ENCODE measurements at regions not wholly inside any gene's neighbourhood (a gene's known extent, or its start where the extent isn't known, plus 50 kb on each side); places are given as distances from the start of the nearest gene placed in this dataset.

GRCh38 chr3:106008766-106009165, 140.0 kb upstream of the CBLB start:
- FAIRE-seq (no peak), ATAC-seq (no peak), DNase-seq (no peak)
- intact Hi-C loops (cut with DNase I): no loop called here
- peaks cover 0 to 5% (median 0%) of the 10 kb centered on the region in 3 donors for H3K4me1 ChIP-seq
- H3K9me3 ChIP-seq: no peaks in the 10 kb centered on the region
- H3K36me3 ChIP-seq: no peaks in the 10 kb centered on the region
- no peak for TF ChIP-seq CTCF (IDR thresholded peaks at IDR 0.05)
- H3K27ac ChIP-seq: no peak overlapping the region
- no peaks in the 10 kb centered on the region for H3K27me3 ChIP-seq
- no peak overlapping the region for H3K4me3 ChIP-seq
- 70 to 75% methylated on average over 1 of the region's 1 CpG for WGBS, 2 donors

- ATAC-seq (no peak), DNase-seq (no peak), FAIRE-seq (no peak)
- WGBS, 2 donors: 46 to 62% methylated on average over 3 of the region's 3 CpGs
- no peaks in the 10 kb centered on the region for H3K36me3 ChIP-seq
- H3K27ac ChIP-seq: no peak overlapping the region
- H3K27me3 ChIP-seq: no peaks in the 10 kb centered on the region
- H3K9me3 ChIP-seq: no peaks in the 10 kb centered on the region
- TF ChIP-seq CTCF (IDR thresholded peaks at IDR 0.05): no peak
- H3K4me3 ChIP-seq: no peak overlapping the region
- intact Hi-C loops (cut with DNase I): no loop called here
- no peaks in the 10 kb centered on the region for H3K4me1 ChIP-seq
These were observed 142.0 kb upstream of the CBLB start for GRCh38 chr3:106010829-106011228.

GRCh38 chr3:106013971-106014370, 145.2 kb upstream of the CBLB start:
- ATAC-seq (peak in 2 of 4 donors; percentile 30 to 72), DNase-seq (no peak), FAIRE-seq (no peak)
- intact Hi-C loops (cut with DNase I): no loop called here
- Histone ChIP-seq H3K27ac (no peak overlapping the region), H3K36me3 (no peaks in the 10 kb centered on the region), H3K9me3 (no peaks in the 10 kb centered on the region), H3K4me1 (no peaks in the 10 kb centered on the region), H3K27me3 (no peaks in the 10 kb centered on the region), H3K4me3 (no peak overlapping the region)
- no peak for TF ChIP-seq CTCF (IDR thresholded peaks at IDR 0.05)
- 75% methylated on average over 2 of the region's 2 CpGs for WGBS, 2 donors

- ATAC-seq (no peak), DNase-seq (no peak), FAIRE-seq (no peak)
- no peaks in the 10 kb centered on the region for H3K4me1 ChIP-seq
- H3K27me3 ChIP-seq: no peaks in the 10 kb centered on the region
- no peak overlapping the region for H3K4me3 ChIP-seq
- no peaks in the 10 kb centered on the region for H3K9me3 ChIP-seq
- intact Hi-C loops (cut with DNase I): no loop called here
- no peak overlapping the region for H3K27ac ChIP-seq
- WGBS, 2 donors: 47 to 49% methylated on average over 1 of the region's 1 CpG
- no peaks in the 10 kb centered on the region for H3K36me3 ChIP-seq
- TF ChIP-seq CTCF (IDR thresholded peaks at IDR 0.05): no peak
These were observed 145.7 kb upstream of the CBLB start for GRCh38 chr3:106014518-106014917.

- H3K9me3 ChIP-seq: no peaks in the 10 kb centered on the region
- WGBS, 2 donors: 67 to 73% methylated on average over 3 of the region's 3 CpGs
- no peak for TF ChIP-seq CTCF (IDR thresholded peaks at IDR 0.05)
- FAIRE-seq (no peak), ATAC-seq (no peak), DNase-seq (no peak)
- no peak overlapping the region for H3K4me3 ChIP-seq
- no peaks in the 10 kb centered on the region for H3K36me3 ChIP-seq
- no peaks in the 10 kb centered on the region for H3K4me1 ChIP-seq
- H3K27me3 ChIP-seq: no peaks in the 10 kb centered on the region
- no peak overlapping the region for H3K27ac ChIP-seq
- intact Hi-C loops (cut with DNase I): no loop called here
These were observed 146.2 kb upstream of the CBLB start for GRCh38 chr3:106014971-106015370.

Measured in pancreas (tissue), 10 donors.